ENCODE measurements at regions not wholly inside any gene's neighbourhood (a gene's known extent, or its start where the extent isn't known, plus 50 kb on each side); places are given as distances from the start of the nearest gene placed in this dataset.

- no peak for DNase-seq
- no peak overlapping the region for H3K27ac Mint-ChIP-seq
- no peaks in the 10 kb centered on the region for H3K27me3 Mint-ChIP-seq
- H3K9me3 ChIP-seq (ENCODE audit: control insufficient read depth in 1 of 2, insufficient read depth in 1 of 2, low read length in 2 of 2) = peaks cover 0 to 8% of the 10 kb centered on the region in 2 experiments
- no peak overlapping the region for H3K27ac ChIP-seq (ENCODE audit: low read depth in 1 of 2, low read length in 2 of 2)
- intact Hi-C loops (cut with DNase I, micrococcal nuclease) = no loop called here
- peaks cover 4% of the 10 kb centered on the region for H3K9me3 Mint-ChIP-seq
- H3K4me1 Mint-ChIP-seq (ENCODE audit: low read depth) = no peaks in the 10 kb centered on the region
- ChIA-PET POLR2A (no interaction called here), CTCF (no interaction called here)
- no peaks in the 10 kb centered on the region for H3K36me3 Mint-ChIP-seq (ENCODE audit: low read depth)
- H3K36me3 ChIP-seq (ENCODE audit: insufficient read depth, low read length) = no peaks in the 10 kb centered on the region
- no peak overlapping the region for H3K4me3 ChIP-seq (ENCODE audit: low read length)
- H3K4me1 ChIP-seq (ENCODE audit: insufficient read depth, low read length) = no peaks in the 10 kb centered on the region
- no peak for ATAC-seq (ENCODE audit: poor library complexity)
- no peak overlapping the region for H3K4me3 Mint-ChIP-seq
- no peaks in the 10 kb centered on the region for H3K27me3 ChIP-seq (ENCODE audit: control insufficient read depth in 1 of 2, insufficient read depth in 2 of 2, low read length in 2 of 2)
- TF ChIP-seq CTCF (IDR thresholded peaks at IDR 0.05) = no peak
Measured at GRCh38 chr13:63024458-63024857, 1608.8 kb upstream of the PCDH20 start.

GRCh38 chr13:63011996-63012395 lies 1596.3 kb upstream of the PCDH20 start:
- H3K4me3 Mint-ChIP-seq = no peak overlapping the region
- no peak overlapping the region for H3K4me3 ChIP-seq (ENCODE audit: low read length)

GRCh38 chr13:63010072-63010658 lies 1594.5 kb upstream of the PCDH20 start:
- H3K27ac Mint-ChIP-seq = no peak overlapping the region
- H3K9me3 Mint-ChIP-seq = peaks cover 18% of the 10 kb centered on the region
- Histone ChIP-seq H3K27ac (ENCODE audit: low read depth in 1 of 2, low read length in 2 of 2) (no peak overlapping the region), H3K9me3 (ENCODE audit: control insufficient read depth in 1 of 2, insufficient read depth in 1 of 2, low read length in 2 of 2) (peaks cover 8 to 17% of the 10 kb centered on the region in 2 experiments), H3K4me3 (ENCODE audit: low read length) (no peak overlapping the region), H3K36me3 (ENCODE audit: insufficient read depth, low read length) (no peaks in the 10 kb centered on the region), H3K4me1 (ENCODE audit: insufficient read depth, low read length) (no peaks in the 10 kb centered on the region), H3K27me3 (ENCODE audit: control insufficient read depth in 1 of 2, insufficient read depth in 2 of 2, low read length in 2 of 2) (no peaks in the 10 kb centered on the region)
- no peak overlapping the region for H3K4me3 Mint-ChIP-seq
- TF ChIP-seq CTCF (IDR thresholded peaks at IDR 0.05) = no peak
- no peak for ATAC-seq (ENCODE audit: poor library complexity)
- ChIA-PET CTCF (no interaction called here), POLR2A (no interaction called here)
- H3K27me3 Mint-ChIP-seq = no peaks in the 10 kb centered on the region
- intact Hi-C loops (cut with DNase I, micrococcal nuclease) = no loop called here
- H3K4me1 Mint-ChIP-seq (ENCODE audit: low read depth) = no peaks in the 10 kb centered on the region
- H3K36me3 Mint-ChIP-seq (ENCODE audit: low read depth) = no peaks in the 10 kb centered on the region
- no peak for DNase-seq

More at GRCh38 chr13:63011996-63012395, 1596.3 kb upstream of the PCDH20 start:
- H3K27me3 ChIP-seq (ENCODE audit: control insufficient read depth in 1 of 2, insufficient read depth in 2 of 2, low read length in 2 of 2) = no peaks in the 10 kb centered on the region
- DNase-seq (no peak), ATAC-seq (ENCODE audit: poor library complexity) (no peak)
- ChIA-PET POLR2A (no interaction called here), CTCF (no interaction called here)
- Mint-ChIP-seq H3K27me3 (no peaks in the 10 kb centered on the region), H3K36me3 (ENCODE audit: low read depth) (no peaks in the 10 kb centered on the region), H3K4me1 (ENCODE audit: low read depth) (no peaks in the 10 kb centered on the region), H3K9me3 (peaks cover 15% of the 10 kb centered on the region), H3K27ac (no peak overlapping the region)
- no peak for TF ChIP-seq CTCF (IDR thresholded peaks at IDR 0.05)
- H3K36me3 ChIP-seq (ENCODE audit: insufficient read depth, low read length) = no peaks in the 10 kb centered on the region
- H3K27ac ChIP-seq (ENCODE audit: low read depth in 1 of 2, low read length in 2 of 2) = no peak overlapping the region
- H3K9me3 ChIP-seq (ENCODE audit: control insufficient read depth in 1 of 2, insufficient read depth in 1 of 2, low read length in 2 of 2) = peaks cover 16 to 17% of the 10 kb centered on the region in 2 experiments
- no peaks in the 10 kb centered on the region for H3K4me1 ChIP-seq (ENCODE audit: insufficient read depth, low read length)
- intact Hi-C loops (cut with DNase I, micrococcal nuclease) = no loop called here
